ENCODE measurements at regions not wholly inside any gene's neighbourhood (a gene's known extent, or its start where the extent isn't known, plus 50 kb on each side); places are given as distances from the start of the nearest gene placed in this dataset.
"Not testable (repeated sequence)": the region's sequence is repeated elsewhere in the genome, so short reads cannot be mapped to it uniquely, and the experiment has no call there.

DNA sequence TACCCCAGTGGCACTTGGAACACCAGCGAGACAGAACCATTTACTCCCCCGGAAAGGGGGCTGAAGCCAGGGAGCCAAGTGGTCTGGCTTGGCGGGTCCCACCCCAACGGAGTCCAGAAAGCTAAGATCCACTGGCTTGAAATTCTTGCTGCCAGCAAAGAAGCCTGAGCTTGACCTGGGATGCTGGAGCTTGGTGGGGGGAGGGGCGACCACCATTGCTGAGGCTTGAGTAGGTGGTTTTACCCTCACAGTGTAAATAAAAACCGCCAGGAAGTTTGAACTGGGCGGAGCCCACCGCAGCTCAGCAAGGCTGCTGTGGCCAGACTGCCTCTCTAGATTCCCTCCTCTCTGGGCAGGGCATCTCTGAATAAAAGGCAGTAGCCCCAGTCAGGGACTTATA, 62.8 kb downstream of the RPS24 start:
- not testable (repeated sequence) for DNase-seq (ENCODE audit: low spot score)

DNA sequence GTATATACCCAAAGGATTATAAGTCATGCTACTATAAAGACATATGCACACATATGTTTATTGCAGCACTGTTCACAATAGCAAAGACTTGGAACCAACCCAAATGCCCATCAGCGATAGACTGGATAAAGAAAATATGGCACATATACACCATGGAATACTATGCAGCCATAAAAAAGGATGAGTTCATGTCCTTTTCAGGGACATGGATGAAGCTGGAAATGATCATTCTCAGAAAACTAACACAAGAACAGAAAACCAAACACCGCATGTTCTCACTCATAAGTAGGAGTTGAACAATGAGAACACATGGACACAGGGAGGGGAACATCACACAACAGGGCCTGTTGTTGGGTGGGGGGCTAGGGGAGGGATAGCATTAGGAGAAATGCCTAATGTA, 68.9 kb downstream of the RPS24 start:
- not testable (repeated sequence) for DNase-seq (ENCODE audit: low spot score)

DNA sequence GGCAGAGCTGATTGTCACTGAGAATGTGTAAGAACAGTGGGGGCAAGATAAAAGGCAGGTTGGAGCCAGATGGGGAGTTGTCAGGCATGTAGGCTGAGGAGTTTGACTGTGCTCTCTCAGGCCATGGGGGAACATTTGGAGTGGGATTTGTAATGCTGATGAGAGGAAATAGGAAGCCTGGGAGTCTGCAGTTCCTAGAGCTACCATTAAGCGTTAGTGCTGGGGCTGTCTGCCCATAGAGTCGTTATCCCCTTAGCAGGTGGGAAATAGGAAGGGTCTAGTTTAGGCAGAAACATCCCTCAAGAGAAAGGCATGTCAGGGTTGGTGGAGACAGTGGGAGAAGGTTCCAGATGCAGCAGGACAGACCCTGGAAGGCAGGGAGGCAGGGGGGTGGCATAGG, 75.5 kb downstream of the RPS24 start:
- no peak for DNase-seq (ENCODE audit: low spot score)

DNA sequence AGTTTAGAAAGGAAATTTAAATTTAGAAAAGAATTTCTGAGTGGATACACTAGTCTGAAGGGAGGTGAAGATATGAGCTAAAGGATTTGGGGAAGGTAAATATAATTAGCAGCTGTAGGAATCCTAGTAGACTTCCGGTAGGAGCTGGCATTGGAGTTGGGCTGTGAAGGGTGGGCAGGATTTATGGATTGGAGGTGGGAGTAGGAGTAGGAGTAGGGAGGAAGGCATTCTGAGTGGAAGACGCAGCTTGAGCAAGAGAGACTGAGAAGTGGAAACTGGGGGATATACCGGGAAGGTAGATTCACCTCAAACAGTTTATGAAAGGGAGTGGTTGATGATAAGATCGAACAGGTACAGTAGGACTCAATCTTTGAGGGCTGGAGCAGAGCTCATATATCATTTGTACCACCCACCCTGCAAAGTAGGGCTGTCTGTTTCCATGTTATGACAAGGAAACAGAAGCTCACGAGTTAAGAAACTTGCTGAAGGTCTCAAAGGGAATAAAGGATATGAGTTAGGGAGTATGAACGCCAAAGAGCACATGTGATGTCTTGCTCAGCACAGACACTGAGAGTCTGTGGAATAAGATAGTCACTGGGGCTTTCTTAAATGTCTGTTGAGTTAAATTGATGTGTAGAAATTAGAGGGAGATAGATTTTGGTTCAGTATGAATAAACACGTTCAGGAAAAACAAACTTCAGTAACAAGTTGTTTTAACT, 81.6 kb downstream of the RPS24 start:
- DNase-seq (ENCODE audit: low spot score), result no peak

DNA sequence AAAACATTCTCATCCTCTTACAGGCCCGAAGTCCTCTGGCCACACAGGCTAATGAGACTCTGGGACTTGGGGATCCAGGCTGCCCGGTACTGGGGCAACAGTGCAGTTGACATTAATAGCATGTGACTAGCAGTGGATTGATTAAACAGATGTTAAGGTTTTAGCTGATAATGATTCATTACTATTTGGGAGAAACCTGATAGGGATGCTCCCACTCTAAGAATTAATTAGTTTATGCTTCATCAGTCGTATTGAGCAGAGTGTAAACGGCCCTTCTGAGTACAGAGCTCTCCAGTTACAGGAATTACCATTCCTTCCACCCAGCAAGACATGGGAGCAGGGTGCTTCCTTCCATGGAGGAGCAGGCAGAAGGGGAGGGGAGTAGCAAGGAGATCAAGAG, 82.7 kb downstream of the RPS24 start:
- DNase-seq (ENCODE audit: low spot score), result no peak

DNA sequence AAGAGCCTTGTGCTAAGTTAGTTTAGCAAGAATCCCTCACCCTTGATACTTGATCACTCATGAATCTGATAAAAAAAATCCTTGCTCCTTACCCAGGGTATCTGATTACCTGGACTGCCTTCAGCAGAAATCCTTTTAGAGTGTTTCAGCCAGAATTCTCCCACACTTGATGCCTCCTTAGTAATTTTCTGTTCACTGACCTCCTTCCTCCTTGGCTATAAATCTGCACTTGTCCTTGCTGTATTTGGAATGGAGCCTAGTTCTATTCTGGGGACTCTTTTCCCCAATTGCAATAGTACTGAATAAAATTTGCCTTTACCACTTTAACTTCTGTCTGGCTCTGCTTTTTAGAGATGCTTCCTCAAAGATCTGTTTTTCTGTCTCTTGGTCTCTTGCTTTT, 84.9 kb downstream of the RPS24 start:
- no peak for DNase-seq (ENCODE audit: low spot score)

DNA sequence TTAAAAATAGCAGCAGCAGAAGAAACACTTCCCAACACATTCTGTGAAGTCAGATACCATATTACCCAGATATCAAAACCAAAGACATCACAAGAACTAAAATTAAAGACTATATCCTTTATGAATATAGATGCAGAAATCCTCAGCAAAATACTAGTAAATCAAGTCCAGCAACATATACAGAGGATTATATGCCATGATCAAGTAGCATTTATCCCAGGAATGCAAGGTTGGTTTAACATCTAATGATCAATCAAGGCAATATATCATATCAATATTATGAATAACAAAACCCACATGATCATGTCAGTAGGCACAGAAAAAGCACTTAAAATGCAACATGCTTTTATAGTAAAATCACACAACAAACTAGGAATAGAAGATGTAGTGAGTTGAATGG, 88.1 kb downstream of the RPS24 start:
- no peak for DNase-seq (ENCODE audit: low spot score)

DNA sequence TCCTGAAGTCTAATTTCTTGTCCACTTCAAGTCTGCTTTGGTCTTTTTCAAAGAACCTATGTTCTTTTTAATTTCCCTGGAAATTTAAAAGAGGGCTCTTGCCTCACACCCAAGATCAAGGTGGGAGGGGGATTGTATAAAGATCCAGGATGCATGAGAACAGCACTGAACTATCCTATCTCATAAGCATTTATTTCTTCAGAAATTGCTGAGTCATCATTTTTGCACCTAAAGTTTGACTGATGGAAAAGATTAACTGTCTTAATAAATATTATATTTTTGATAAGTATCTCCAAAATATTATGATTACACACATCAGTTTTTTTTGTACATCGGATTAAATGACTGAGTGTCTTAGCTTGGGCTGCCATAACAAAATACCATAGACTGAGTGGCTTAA, 90.5 kb downstream of the RPS24 start:
- DNase-seq (ENCODE audit: low spot score), result no peak

DNA sequence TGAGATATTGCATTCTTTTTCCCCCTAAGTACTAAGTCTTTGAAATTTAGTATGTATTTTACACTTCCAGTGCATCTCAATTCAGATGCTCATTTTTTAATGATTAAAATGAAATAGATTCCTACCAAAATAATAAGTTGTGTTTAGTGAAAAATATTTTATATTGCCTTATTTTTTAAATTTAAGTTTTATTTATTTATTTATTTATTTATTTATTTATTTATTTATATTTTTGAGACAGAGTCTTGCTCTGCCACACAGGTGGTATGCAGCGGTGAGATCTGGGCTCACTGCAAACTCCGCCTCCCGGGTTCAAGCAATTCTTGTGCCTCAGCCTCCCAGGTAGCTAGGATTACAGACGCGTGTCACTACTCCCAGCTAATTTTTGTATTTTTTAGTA, 95.5 kb downstream of the RPS24 start:
- DNase-seq (ENCODE audit: low spot score), result no peak

DNA sequence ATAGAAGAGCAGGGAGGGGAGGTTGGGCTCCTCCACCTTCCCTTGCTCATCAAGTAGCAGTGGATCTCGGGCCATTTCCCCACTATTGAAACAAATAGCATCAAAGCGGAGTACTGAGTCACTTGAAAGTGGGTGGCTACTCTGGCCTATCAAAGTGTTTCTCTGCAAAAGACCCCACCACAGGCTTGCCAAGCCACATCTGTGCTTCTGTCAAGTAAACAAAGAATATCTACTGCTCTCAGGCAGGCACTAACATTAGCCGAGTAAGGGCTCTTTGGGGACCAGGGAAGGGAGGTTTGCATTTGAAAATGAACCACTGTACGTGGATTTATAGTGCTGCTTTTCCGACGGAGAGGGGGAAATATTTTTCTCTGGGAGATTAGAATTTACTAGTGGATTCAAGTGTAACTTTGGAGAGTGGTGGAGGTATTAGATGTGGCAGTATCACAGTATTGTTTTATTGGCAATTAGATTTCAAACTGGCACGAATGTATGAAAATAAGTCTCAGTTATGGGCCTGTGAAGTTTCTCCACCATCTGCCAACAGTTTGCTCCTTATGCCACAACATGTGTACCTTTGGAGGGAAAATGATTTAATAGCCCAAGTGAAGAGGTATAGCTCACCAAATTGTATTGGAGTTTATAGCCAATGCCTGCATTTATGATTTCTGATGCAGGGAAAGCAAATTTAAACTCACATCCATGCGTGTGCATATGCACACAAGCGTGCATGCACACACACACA, 97.5 kb downstream of the RPS24 start:
- no peak for DNase-seq (ENCODE audit: low spot score)

DNA sequence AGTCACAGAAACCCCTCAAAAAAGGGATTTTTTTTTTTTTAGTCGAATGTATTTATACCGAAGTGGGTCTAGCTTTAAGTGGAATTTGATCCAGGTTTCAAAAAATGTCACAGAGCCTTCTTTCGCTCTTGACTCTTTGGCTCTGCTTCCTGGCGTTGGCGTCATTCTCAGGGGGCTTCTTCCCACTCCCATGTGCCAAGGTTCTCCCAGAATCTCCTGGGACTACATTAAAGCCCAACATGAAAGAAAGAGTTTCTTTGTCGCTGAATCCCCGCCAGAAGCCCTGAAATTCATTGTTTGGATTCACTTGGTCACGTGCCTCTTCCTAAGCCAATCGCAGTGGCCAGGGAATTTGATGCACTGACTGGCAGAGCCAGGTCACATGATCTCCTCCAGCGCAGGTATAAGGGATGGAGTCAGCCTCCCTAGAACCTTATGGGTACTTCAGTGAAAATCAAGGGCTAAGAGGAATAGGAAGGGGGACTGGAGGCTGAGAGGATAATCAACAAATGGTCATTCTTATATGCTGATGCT, 101.2 kb downstream of the RPS24 start:
- DNase-seq (ENCODE audit: low spot score), result no peak

DNA sequence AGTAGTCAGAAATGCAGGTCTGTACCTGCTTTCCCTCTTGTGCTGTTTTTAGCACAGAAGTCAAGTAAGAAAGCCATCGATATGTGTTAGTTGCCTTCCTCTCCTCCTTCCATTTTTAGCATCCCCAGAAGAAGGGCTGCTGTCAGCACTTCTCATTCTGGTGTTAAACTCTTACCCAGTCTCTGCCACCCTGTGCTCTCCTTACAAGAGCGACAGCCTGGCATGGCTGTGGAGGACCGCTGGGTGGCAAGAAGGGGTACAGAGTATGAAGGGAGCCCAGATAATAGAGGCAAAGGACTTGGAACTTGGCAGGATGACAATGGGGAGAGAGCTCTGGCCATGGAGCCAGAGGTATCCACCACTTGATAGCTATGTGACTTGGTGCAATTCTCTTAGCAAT, 103.5 kb downstream of the RPS24 start:
- no peak for DNase-seq (ENCODE audit: low spot score)

DNA sequence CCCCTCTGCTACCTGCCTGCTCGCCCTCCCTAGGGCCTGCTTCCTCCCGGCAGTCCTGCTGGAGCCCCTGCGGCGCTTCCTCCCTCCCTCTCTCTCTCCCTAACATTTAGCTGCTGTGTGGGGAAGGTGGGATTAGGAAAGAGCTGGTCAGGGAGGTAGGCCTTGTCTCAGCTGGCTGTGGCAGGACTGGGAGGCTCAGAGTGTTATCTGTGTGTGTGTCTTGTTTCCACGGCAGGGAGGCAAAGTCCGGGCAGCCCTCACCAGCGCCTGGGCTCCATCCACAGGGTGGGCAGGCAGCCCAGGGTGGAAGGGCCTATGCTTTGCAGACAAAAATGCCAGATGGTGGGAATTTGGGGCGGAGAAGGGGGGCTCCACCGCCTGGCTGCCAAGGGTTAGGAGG, 105.7 kb downstream of the RPS24 start:
- no peak for DNase-seq (ENCODE audit: low spot score)

DNA sequence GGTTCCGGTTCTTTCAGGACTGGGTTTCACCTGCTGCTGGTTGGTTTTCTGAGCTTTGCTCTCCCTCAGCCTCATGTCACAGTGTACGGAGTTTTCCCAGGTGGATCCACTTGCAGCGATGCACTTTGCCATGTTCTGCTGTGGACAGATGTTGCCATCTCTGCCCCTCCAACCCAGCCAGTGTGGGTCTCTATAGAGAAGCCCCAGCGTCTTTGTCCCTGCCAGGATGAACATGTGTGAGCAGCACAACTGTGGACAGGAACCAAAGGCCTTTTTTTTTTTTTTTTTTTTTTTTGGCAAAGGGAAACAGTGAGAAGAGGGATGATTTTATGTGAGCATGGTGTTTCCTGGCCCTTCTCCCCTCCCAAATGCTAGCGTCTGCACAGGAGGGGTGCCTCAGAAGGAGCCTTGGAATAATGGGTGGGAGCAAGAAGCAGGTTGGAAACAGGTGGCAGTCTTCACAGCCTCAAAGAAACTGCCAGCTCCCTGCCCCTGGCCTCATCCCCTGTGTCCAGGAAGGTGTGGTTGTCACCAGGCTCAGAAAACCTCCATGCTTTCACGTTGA, 106.5 kb downstream of the RPS24 start:
- DNase-seq (ENCODE audit: low spot score), result no peak

DNA sequence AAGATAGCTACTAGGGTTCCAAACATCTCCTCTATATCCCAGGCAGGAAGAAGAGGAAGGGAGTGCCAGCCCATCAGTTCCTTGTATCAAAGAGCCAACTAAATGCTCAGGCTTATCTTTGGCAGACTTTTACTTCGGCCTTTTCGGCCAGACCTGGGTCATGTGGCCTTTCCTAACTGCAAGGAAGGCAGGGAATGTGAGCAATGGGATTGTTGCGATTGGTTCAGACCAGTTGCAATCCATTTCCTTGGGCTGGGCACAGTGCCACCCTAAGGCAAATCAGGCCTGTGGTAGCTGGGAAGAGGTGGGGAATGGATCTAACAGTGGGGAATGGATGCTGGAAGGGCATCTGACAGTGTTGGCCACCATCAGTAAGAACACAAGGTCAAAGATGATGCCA, 109.9 kb downstream of the RPS24 start:
- no peak for DNase-seq (ENCODE audit: low spot score)

DNA sequence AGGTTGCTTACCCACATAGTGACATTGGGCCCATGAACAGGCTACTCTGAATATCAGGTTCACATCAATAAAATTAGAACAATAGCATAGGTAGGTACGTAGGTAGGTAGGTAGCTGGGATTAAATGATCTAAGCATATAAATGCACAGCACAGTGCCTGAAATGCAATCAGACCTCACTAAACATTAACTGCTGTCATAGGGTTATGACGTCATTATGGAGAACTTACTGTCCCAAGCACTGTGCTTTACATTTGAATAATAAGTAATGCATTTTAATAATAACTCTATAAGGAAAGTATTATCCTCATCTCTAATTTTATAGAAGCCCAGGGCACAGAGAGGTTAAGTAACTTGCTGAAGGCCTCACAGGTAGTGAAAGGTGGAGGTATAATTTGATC, 112.5 kb downstream of the RPS24 start:
- DNase-seq (ENCODE audit: low spot score), result no peak

DNA sequence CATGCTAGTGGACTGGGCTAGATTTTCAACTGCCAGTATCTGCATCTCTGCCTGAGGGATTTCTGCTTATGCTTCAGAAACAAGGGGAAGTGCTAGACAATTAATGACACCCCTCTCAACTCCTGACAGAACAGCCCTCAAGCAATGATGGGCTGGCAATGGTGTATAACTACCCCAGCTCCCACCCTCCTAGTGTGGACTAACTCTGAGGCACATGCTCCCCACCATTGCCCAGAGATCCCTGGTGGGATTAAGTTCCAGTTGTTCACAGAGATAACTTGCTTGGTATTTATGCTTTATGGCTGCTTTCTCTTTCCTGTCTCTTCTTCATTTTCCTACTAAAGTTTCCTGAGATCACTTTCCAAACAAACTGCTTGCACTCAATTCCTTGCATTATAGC, 113.5 kb downstream of the RPS24 start:
- no peak for DNase-seq (ENCODE audit: low spot score)

DNA sequence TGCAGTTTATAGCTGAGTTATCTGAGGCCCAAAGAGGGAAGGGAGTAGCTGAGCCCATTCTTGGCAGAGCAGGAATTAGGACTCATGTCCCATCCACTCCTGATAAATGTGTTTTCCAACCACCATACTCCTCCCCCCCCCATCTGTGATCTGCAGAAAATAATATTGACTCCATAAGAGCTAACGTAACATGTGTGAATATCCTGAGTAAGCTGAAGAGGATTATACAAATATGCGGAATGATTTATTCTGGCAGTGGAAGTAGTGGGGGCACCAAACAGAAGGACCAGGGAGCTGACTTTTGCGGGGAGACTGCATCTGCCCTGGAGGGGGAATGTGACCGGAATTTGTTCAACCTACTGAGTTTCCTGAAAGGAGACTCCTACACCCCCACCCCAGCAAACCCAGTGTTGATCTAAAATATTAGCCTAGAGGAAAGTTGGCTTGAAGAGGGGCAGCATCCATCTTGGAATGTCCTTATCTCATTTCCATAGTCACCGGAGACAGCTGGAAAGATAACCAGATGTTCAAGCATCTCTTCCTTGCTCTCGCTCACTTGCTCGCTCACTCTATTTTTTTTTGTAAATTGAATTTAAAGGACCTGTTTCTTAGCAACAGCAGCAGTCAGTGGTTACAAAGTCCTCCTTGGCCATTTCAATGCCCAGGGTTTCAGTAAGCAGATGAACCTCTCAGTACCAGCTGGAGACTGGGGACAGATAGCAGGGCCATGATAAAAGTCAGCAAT, 114.7 kb downstream of the RPS24 start:
- DNase-seq (ENCODE audit: low spot score), result no peak

DNA sequence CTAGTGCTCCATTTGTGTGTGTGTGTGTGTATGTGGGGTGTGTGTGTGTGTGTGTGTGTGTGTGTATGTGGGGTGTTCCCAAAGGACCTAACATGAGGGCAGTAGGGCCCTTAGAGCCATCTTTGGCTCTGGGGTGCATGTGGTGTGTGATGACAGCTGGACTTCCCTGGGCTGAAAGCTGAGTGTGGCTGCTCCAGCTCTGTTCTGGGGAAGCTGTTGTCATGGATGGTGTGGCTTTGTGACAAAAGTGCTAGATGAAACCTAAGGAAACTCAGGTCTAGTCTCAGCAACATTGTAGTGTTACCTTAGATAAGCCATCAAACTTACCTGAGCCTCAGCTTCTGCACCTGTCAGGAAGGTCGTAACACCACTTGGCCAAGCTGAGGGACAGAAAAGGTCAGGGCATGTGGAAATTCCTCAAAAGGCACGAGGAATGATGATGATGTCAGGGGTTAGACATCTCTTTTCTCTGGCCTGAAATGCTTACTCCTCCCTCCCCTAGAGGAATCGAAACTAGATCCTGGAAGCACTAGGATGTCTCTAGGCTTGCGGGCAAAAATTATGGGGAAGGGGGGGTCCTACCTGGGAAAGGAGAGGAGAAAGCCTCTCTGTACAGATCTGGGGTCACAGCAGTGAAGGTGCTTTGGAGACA, 115.4 kb downstream of the RPS24 start:
- DNase-seq (ENCODE audit: low spot score), result no peak

DNA sequence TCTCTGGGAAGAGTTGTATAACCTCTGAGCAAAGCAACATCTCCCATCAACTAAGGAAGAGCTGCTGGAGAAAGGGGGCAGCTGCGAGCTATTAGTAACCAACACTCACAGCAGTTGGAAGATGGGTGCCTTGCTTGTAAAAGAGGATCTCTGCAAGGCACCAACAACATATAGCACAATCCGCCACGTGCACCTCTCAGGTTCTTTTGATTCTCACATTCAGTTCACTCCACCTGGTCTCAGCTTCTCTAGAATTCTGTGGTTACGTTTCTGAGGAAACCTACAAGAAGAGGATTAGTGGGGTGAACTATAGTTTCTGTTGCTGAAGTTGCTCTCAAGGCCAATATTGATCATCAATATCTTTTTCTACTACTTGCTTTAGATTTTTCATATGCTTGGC, 117.1 kb downstream of the RPS24 start:
- no peak for DNase-seq (ENCODE audit: low spot score)

DNA sequence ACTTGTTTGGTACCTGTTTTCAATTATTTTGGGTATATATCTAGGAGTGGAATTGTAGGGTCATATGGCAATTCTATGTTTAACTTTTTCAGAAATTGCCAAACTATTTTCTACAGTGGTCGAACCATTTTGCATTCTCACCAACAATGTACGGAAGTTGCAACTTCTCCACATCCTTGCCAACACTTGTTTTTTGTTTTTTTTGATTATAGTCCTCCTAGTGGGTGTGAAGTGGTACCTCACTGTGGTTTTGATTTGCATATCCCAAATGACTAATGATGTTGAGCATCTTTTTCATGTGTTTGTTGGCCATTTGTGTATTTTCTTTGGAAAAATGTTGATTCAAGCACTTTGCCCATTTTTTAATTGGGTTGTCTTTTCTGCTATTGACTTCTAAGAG, 122.1 kb downstream of the RPS24 start:
- DNase-seq (ENCODE audit: low spot score), result no peak

DNA sequence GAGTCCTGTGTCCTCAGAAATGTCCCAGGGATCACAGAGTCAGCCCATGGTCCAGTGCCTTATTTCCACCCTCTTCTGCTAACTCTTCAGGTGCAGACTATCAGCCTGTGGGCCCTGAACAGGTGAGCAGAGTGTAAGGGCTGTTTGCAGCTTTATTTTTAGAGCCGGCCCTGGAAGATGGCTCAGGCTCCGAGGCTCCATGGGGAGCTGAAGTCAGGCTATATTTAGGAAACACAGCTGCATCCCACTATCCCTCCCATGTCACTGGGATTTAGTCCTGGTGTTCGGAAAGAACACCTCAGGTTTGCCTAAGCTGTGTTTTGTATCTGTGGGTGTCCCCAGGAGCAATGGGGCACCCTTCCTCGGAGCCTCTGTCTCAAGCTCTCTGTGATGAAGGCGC, 126.9 kb downstream of the RPS24 start:
- DNase-seq (ENCODE audit: low spot score), result no peak

All from H4 (cell line).